ENCODE measurements at regions not wholly inside any gene's neighbourhood (a gene's known extent, or its start where the extent isn't known, plus 50 kb on each side); places are given as distances from the start of the nearest gene placed in this dataset.

GRCh38 chr4:136755531-136755916 is 776.8 kb downstream of the PCDH18 start:
- H3K9me3 ChIP-seq, result no peaks in the 10 kb centered on the region
- no peaks in the 10 kb centered on the region for H3K4me1 ChIP-seq
- H3K4me3 ChIP-seq, result no peak overlapping the region
- 69 to 86% methylated on average over 1 of the region's 1 CpG for WGBS, 2 donors
- H3K36me3 ChIP-seq, result no peaks in the 10 kb centered on the region
- H3K27me3 ChIP-seq, result no peaks in the 10 kb centered on the region
- TF ChIP-seq EP300 (IDR thresholded peaks at IDR 0.05) (no peak), POLR2A (IDR thresholded peaks at IDR 0.05) (no peak), POLR2AphosphoS5 (IDR thresholded peaks at IDR 0.05) (no peak)
- TF ChIP-seq, protein P1, sequence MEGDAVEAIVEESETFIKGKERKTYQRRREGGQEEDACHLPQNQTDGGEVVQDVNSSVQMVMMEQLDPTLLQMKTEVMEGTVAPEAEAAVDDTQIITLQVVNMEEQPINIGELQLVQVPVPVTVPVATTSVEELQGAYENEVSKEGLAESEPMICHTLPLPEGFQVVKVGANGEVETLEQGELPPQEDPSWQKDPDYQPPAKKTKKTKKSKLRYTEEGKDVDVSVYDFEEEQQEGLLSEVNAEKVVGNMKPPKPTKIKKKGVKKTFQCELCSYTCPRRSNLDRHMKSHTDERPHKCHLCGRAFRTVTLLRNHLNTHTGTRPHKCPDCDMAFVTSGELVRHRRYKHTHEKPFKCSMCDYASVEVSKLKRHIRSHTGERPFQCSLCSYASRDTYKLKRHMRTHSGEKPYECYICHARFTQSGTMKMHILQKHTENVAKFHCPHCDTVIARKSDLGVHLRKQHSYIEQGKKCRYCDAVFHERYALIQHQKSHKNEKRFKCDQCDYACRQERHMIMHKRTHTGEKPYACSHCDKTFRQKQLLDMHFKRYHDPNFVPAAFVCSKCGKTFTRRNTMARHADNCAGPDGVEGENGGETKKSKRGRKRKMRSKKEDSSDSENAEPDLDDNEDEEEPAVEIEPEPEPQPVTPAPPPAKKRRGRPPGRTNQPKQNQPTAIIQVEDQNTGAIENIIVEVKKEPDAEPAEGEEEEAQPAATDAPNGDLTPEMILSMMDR (IDR thresholded peaks at IDR 0.05), result no peak
- no peak for DNase-seq
- intact Hi-C loops (cut with DNase I), result no loop called here
- H3K27ac ChIP-seq, result no peak overlapping the region

GRCh38 chr4:136754810-136755530 is 777.3 kb downstream of the PCDH18 start:
- Histone ChIP-seq H3K27me3 (no peaks in the 10 kb centered on the region), H3K4me1 (no peaks in the 10 kb centered on the region), H3K4me3 (no peak overlapping the region), H3K9me3 (no peaks in the 10 kb centered on the region), H3K27ac (no peak overlapping the region), H3K36me3 (no peaks in the 10 kb centered on the region)
- WGBS, 2 donors, result 66 to 69% methylated on average over 2 of the region's 2 CpGs
- intact Hi-C loops (cut with DNase I), result no loop called here
- no peak for DNase-seq
- TF ChIP-seq POLR2AphosphoS5 (IDR thresholded peaks at IDR 0.05) (no peak), EP300 (IDR thresholded peaks at IDR 0.05) (no peak), POLR2A (IDR thresholded peaks at IDR 0.05) (no peak)
- TF ChIP-seq, protein P1 (IDR thresholded peaks at IDR 0.05), result no peak

GRCh38 chr4:136751556-136751955 is 780.7 kb downstream of the PCDH18 start:
- H3K4me1 ChIP-seq, result no peaks in the 10 kb centered on the region
- intact Hi-C loops (cut with DNase I), result no loop called here
- 56 to 71% methylated on average over 1 of the region's 1 CpG for WGBS, 2 donors

DNA sequence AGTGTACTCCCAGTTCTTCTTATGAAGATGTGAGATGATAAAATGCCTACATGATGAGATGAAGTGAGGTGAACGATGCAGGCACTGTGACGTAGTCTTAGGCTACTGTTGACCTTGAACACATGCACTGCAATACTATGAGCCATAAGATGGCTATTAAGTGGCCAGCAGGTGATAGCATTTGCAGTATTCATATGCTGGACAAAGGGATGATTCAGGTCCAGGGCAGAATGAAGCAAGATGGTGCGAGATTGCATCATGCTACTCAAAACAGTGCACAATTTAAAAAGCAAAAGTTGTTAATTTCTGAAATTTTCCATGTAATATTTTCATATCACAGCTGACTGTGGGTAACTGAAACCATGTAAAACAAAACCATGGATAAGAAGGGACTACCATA is 781.4 kb downstream of the PCDH18 start:
- intact Hi-C loops (cut with DNase I), result no loop called here
- H3K36me3 ChIP-seq, result no peaks in the 10 kb centered on the region
- H3K27ac ChIP-seq, result no peak overlapping the region
- TF ChIP-seq EP300 (IDR thresholded peaks at IDR 0.05) (no peak), POLR2AphosphoS5 (IDR thresholded peaks at IDR 0.05) (no peak), POLR2A (IDR thresholded peaks at IDR 0.05) (no peak)
- TF ChIP-seq, protein P1 (IDR thresholded peaks at IDR 0.05), result no peak
- WGBS, 2 donors, result 80 to 83% methylated on average over 3 of the region's 3 CpGs
- no peak overlapping the region for H3K4me3 ChIP-seq
- H3K4me1 ChIP-seq, result no peaks in the 10 kb centered on the region
- H3K27me3 ChIP-seq, result no peaks in the 10 kb centered on the region
- no peak for DNase-seq
- H3K9me3 ChIP-seq, result no peaks in the 10 kb centered on the region

More at GRCh38 chr4:136751556-136751955, 780.7 kb downstream of the PCDH18 start:
- Histone ChIP-seq H3K36me3 (no peaks in the 10 kb centered on the region), H3K9me3 (no peaks in the 10 kb centered on the region), H3K27ac (no peak overlapping the region), H3K27me3 (no peaks in the 10 kb centered on the region), H3K4me3 (no peak overlapping the region)
- TF ChIP-seq POLR2A (IDR thresholded peaks at IDR 0.05) (no peak), EP300 (IDR thresholded peaks at IDR 0.05) (no peak), POLR2AphosphoS5 (IDR thresholded peaks at IDR 0.05) (no peak)
- TF ChIP-seq, protein P1 (IDR thresholded peaks at IDR 0.05), result no peak
- DNase-seq, result no peak

DNA sequence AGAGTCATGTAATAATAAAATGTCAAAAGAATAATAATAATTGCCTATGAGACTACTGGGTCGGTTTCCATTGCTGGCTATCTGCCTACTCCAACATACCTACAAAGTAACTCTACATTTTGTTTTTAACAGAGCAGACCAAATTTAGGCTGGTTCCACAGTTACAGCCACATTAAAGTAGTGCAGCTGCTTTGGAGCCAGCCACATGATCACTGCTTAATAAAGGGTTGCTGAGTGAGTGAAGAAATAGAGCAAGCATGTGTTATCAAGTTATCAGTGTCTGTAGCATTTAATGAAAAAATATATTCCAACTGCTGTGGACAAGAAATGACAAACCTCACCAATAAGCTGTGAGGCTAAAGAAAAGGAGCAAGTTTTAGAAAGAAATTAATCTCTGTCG is 782.3 kb downstream of the PCDH18 start:
- no peaks in the 10 kb centered on the region for H3K36me3 ChIP-seq
- H3K27me3 ChIP-seq, result no peaks in the 10 kb centered on the region
- no peak for TF ChIP-seq POLR2A (IDR thresholded peaks at IDR 0.05)
- no peak for TF ChIP-seq EP300 (IDR thresholded peaks at IDR 0.05)
- TF ChIP-seq, protein P1 (IDR thresholded peaks at IDR 0.05), result no peak
- TF ChIP-seq POLR2AphosphoS5 (IDR thresholded peaks at IDR 0.05), result no peak
- DNase-seq, result no peak
- H3K9me3 ChIP-seq, result no peaks in the 10 kb centered on the region
- H3K27ac ChIP-seq, result no peak overlapping the region
- WGBS, 2 donors, result 88 to 92% methylated on average over 2 of the region's 2 CpGs
- no peak overlapping the region for H3K4me3 ChIP-seq
- intact Hi-C loops (cut with DNase I), result no loop called here
- H3K4me1 ChIP-seq, result no peaks in the 10 kb centered on the region
